ENCODE measurements at regions not wholly inside any gene's neighbourhood (a gene's known extent, or its start where the extent isn't known, plus 50 kb on each side); places are given as distances from the start of the nearest gene placed in this dataset.

GRCh38 chr12:107320033-107320928 is 226.9 kb upstream of the CRY1 start:
- Histone ChIP-seq H3K4me3 (peak overlapping the region; percentile 69), H4K20me1 (ENCODE audit: insufficient read depth) (no peaks in the 10 kb centered on the region; the same call in 1 of the 2 replicates), H3K9ac (no peak overlapping the region), H3K9me2 (ENCODE audit: insufficient read depth) (no peaks in the 10 kb centered on the region), H3F3A (ENCODE audit: insufficient read depth) (0 out of 2 replicates have a peak, but pooled peaks cover 5% of the 10 kb centered on the region), H3K9me3 (ENCODE audit: low read depth) (no peaks in the 10 kb centered on the region), H3K4me2 (ENCODE audit: unreplicated experiment) (peak overlapping the region; percentile 94), H3K27ac (no peak overlapping the region), H3K79me2 (ENCODE audit: insufficient read depth) (no peaks in the 10 kb centered on the region), H3K36me3 (ENCODE audit: low read depth) (no peaks in the 10 kb centered on the region), H3K4me1 (ENCODE audit: insufficient read depth) (peaks cover 12% of the 10 kb centered on the region), H2AFZ (peak overlapping the region; percentile 60), H3K27me3 (replicated peaks; ENCODE audit: insufficient read depth) (peaks cover 25% of the 10 kb centered on the region)
- 1 to 3% methylated on average over 42 to 46 of the region's 49 CpGs for WGBS, 2 experiments (ENCODE audit: low coverage in 1 of 2, low lambda C conversion rate in 2 of 2, missing lambda C conversion rate in 2 of 2)
- peak; percentile 73 for DNase-seq
- TF ChIP-seq EZH2phosphoT487 (IDR thresholded peaks at IDR 0.05; ENCODE audit: insufficient read depth, low read depth) (no peak), EZH2 (IDR thresholded peaks at IDR 0.05; ENCODE audit: insufficient read depth, poor library complexity, severe bottlenecking) (peak; percentile 1)
- in situ Hi-C loops (cut with MboI): no loop called here

- no peaks in the 10 kb centered on the region for H3K9me2 ChIP-seq (ENCODE audit: insufficient read depth)
- 1 to 2% methylated on average over 38 to 39 of the region's 42 CpGs for WGBS, 2 experiments (ENCODE audit: low coverage in 1 of 2, low lambda C conversion rate in 2 of 2, missing lambda C conversion rate in 2 of 2)
- H4K20me1 ChIP-seq (ENCODE audit: insufficient read depth): no peaks in the 10 kb centered on the region; the same call in 1 of the 2 replicates
- TF ChIP-seq EZH2phosphoT487 (IDR thresholded peaks at IDR 0.05; ENCODE audit: insufficient read depth, low read depth): no peak
- TF ChIP-seq EZH2 (IDR thresholded peaks at IDR 0.05; ENCODE audit: insufficient read depth, poor library complexity, severe bottlenecking): peak; percentile 23
- no peaks in the 10 kb centered on the region for H3K9me3 ChIP-seq (ENCODE audit: low read depth)
- in situ Hi-C loops (cut with MboI): no loop called here
- peak overlapping the region; percentile 60 for H2AFZ ChIP-seq
- H3F3A ChIP-seq (ENCODE audit: insufficient read depth): 0 out of 2 replicates have a peak, but pooled peaks cover 5% of the 10 kb centered on the region
- H3K79me2 ChIP-seq (ENCODE audit: insufficient read depth): no peaks in the 10 kb centered on the region
- H3K4me2 ChIP-seq (ENCODE audit: unreplicated experiment): peak overlapping the region; percentile 94
- peaks cover 29% of the 10 kb centered on the region for H3K27me3 ChIP-seq (replicated peaks; ENCODE audit: insufficient read depth)
- H3K27ac ChIP-seq: no peak overlapping the region
- H3K4me3 ChIP-seq: peak overlapping the region; percentile 69
- no peaks in the 10 kb centered on the region for H3K36me3 ChIP-seq (ENCODE audit: low read depth)
- DNase-seq: peak; percentile 47
- no peak overlapping the region for H3K9ac ChIP-seq
- H3K4me1 ChIP-seq (ENCODE audit: insufficient read depth): peaks cover 12% of the 10 kb centered on the region
Measured at GRCh38 chr12:107320929-107321631, 227.7 kb upstream of the CRY1 start.

GRCh38 chr12:107322063-107322462 is 228.7 kb upstream of the CRY1 start:
- H3K36me3 ChIP-seq (ENCODE audit: low read depth): no peaks in the 10 kb centered on the region
- H3K4me1 ChIP-seq (ENCODE audit: insufficient read depth): peaks cover 12% of the 10 kb centered on the region
- in situ Hi-C loops (cut with MboI): no loop called here
- H2AFZ ChIP-seq: no peak overlapping the region
- TF ChIP-seq EZH2phosphoT487 (IDR thresholded peaks at IDR 0.05; ENCODE audit: insufficient read depth, low read depth) (no peak), EZH2 (IDR thresholded peaks at IDR 0.05; ENCODE audit: insufficient read depth, poor library complexity, severe bottlenecking) (no peak)
- 94 to 98% methylated on average over 3 of the region's 3 CpGs for WGBS, 2 experiments (ENCODE audit: low coverage in 1 of 2, low lambda C conversion rate in 2 of 2, missing lambda C conversion rate in 2 of 2)
- H3K9ac ChIP-seq: no peak overlapping the region
- H3K9me3 ChIP-seq (ENCODE audit: low read depth): no peaks in the 10 kb centered on the region
- no peaks in the 10 kb centered on the region for H3K79me2 ChIP-seq (ENCODE audit: insufficient read depth)
- peaks cover 29% of the 10 kb centered on the region for H3K27me3 ChIP-seq (replicated peaks; ENCODE audit: insufficient read depth)
- 0 out of 2 replicates have a peak, but pooled peaks cover 5% of the 10 kb centered on the region for H3F3A ChIP-seq (ENCODE audit: insufficient read depth)
- H3K4me3 ChIP-seq: no peak overlapping the region
- no peak overlapping the region for H3K27ac ChIP-seq
- H4K20me1 ChIP-seq (ENCODE audit: insufficient read depth): no peaks in the 10 kb centered on the region; the same call in 1 of the 2 replicates
- H3K4me2 ChIP-seq (ENCODE audit: unreplicated experiment): no peak overlapping the region
- no peak for DNase-seq
- H3K9me2 ChIP-seq (ENCODE audit: insufficient read depth): no peaks in the 10 kb centered on the region

GRCh38 chr12:107325075-107325608 is 231.8 kb upstream of the CRY1 start:
- H3K27ac ChIP-seq: no peak overlapping the region
- 32 to 40% methylated on average over 2 of the region's 2 CpGs for WGBS, 2 experiments (ENCODE audit: low coverage in 1 of 2, low lambda C conversion rate in 2 of 2, missing lambda C conversion rate in 2 of 2)
- H3F3A ChIP-seq (ENCODE audit: insufficient read depth): 0 out of 2 replicates have a peak, but pooled peaks cover 5% of the 10 kb centered on the region
- H3K27me3 ChIP-seq (replicated peaks; ENCODE audit: insufficient read depth): peaks cover 29% of the 10 kb centered on the region
- no peak for TF ChIP-seq EZH2phosphoT487 (IDR thresholded peaks at IDR 0.05; ENCODE audit: insufficient read depth, low read depth)
- in situ Hi-C loops (cut with MboI): no loop called here
- H3K4me1 ChIP-seq (ENCODE audit: insufficient read depth): peaks cover 10% of the 10 kb centered on the region
- H4K20me1 ChIP-seq (ENCODE audit: insufficient read depth): no peaks in the 10 kb centered on the region; the same call in 1 of the 2 replicates
- no peaks in the 10 kb centered on the region for H3K79me2 ChIP-seq (ENCODE audit: insufficient read depth)
- H3K4me3 ChIP-seq: no peak overlapping the region
- no peak overlapping the region for H3K9ac ChIP-seq
- no peak overlapping the region for H3K4me2 ChIP-seq (ENCODE audit: unreplicated experiment)
- H3K9me2 ChIP-seq (ENCODE audit: insufficient read depth): no peaks in the 10 kb centered on the region
- no peak overlapping the region for H2AFZ ChIP-seq
- DNase-seq: no peak
- no peaks in the 10 kb centered on the region for H3K36me3 ChIP-seq (ENCODE audit: low read depth)
- no peaks in the 10 kb centered on the region for H3K9me3 ChIP-seq (ENCODE audit: low read depth)

Data from GM23248 (cell line).